Fibroblast of peridontal ligament (primary cell): ENCODE measurements at regions not wholly inside any gene's neighbourhood (a gene's known extent, or its start where the extent isn't known, plus 50 kb on each side); places are given as distances from the start of the nearest gene placed in this dataset.

Experiments used
- DNase-seq: peaks from one replicate; pipeline ENCODE4 v3.0.0-alpha.2; 2010; ENCODE audit errors: extremely low read depth

- peak; percentile 50 for DNase-seq
Measured at GRCh38 chr2:120455390-120455789, 109.5 kb downstream of the INHBB start.

DNA sequence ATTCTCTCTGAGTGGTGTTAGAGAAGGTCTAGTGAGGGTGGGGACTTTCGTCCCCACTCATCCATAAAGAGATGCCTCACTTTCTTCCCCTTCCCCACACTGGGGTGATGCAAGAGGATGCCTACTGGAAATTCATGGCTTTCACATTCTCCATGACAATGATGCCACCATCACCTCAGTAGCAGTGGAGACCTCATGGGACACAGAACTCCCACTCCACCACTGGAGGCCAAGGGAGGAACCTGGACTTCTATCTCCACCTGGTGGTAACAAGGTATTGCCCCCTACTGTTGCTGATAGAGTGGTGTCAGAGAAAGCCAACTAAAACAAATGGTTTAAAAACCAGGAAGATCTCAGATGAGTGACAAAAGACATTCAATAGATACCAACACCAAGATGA lies 110.9 kb downstream of the INHBB start:
- DNase-seq: no peak

GRCh38 chr2:120460511-120460910 lies 114.6 kb downstream of the INHBB start:
- DNase-seq: no peak

GRCh38 chr2:120461092-120461491 lies 115.2 kb downstream of the INHBB start:
- no peak for DNase-seq

GRCh38 chr2:120461546-120462537 lies 115.9 kb downstream of the INHBB start:
- no peak for DNase-seq

DNA sequence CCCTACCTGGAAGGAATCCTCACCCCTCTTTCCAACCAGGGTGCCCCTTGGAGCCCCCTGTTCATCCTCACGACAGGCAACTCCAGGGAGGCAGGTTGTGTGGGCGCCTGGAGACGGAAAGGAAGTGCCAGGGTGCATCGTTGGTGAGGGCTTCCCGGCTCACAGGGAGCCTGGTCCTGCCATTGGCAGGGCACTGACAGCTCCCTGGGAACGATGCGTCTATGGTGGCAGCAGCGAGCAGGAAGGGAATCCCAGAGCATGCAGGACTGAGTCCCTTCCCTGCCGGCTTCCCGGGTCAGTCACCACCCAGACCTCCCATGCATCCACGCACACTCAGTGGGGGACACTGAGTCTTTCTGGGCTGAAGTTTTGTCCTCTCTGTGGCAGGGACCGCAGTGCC lies 117.6 kb downstream of the INHBB start:
- DNase-seq: no peak

GRCh38 chr2:120463996-120464395 lies 118.1 kb downstream of the INHBB start:
- DNase-seq: peak; percentile 16

DNA sequence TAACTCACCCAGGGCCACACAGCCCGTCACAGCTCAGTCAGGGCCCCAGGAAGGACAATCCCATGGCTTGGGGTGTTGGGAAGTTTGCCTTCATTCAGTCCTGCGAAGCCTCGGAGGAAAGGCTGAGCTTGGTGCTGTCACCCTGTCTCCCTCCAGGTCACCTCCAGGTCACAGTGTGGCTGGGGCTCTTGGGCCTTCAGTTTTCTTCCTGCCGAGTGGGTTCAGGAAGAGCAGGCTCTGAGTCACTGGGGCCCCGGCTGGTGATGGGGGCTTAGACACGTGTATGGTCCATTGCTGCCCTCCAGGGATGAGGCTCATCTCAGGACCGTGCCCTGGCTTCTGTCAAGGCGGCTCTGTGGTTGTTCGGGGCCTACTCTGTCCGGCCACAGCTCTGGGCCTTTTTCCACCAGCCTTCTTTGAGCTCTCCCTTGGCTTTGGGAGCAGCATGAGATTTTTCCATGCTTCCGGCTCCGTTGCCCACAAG lies 118.6 kb downstream of the INHBB start:
- no peak for DNase-seq

GRCh38 chr2:120465012-120465700 lies 119.2 kb downstream of the INHBB start:
- DNase-seq: no peak

DNA sequence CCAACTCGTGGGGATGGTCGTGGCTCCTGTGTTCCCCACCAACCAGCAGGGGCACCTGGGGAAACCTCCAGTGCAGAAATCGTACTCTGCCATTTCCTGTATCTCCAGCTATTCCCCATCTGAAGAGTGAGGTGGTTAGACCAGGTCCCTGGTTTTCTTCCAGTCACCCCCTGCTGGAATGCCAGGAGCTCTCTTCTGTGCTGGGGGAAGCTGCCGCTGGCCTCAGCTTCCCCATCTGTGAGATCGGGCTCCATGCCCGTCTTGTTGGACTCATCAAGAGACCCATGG lies 119.7 kb downstream of the INHBB start:
- DNase-seq: no peak

DNA sequence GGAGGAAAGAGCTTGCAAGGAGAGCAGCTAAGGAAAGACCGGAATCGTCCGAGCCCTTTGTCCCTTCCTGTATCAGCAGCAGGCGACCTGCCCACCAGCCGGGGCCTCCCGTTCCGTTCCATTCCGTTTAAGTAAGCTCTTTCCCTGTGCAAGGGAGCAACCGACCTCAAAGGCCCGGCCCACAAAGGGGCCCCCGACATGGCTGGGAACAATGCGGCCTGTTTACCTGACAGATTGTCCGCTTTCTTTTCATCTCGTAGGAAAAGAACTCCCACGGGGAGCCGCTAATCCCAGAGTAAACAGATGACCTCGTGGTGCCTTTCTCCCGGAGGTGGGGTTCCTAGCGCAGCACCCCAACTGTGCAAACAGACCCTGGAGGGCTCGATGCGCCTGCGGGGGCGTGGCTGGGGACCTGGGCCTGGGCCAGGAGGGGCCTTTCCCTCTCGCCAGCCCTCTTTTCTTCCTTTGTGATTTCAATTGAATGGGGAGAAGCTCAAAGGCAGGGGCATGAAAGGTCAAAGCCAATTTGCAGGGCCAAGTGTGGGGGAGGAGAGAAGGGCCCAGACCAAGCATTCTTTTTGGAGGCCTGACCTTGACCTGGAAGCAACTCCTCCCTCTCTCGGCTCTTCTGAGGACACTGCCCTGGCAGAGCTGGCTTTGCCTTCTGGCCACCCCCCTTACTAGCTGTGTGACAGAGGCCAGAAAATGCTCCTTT lies 120.2 kb downstream of the INHBB start:
- no peak for DNase-seq

DNA sequence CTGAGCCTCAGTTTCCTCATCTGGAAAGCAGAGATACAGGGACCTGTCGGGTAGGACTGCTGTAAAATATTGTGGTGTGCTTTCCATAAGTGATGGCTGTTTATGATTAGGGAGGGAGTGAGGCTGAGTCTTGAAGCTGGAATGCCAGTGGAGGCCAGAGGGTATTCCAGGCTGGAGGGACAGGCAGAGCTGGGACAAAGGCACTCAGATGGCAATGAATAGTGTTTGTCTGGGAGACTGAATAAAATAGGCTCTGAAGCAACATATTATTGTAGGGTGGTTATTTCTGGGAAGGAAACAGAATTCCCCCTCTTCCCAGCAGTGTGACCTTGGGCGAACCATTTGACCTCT lies 120.7 kb downstream of the INHBB start:
- DNase-seq: peak; percentile 30

DNA sequence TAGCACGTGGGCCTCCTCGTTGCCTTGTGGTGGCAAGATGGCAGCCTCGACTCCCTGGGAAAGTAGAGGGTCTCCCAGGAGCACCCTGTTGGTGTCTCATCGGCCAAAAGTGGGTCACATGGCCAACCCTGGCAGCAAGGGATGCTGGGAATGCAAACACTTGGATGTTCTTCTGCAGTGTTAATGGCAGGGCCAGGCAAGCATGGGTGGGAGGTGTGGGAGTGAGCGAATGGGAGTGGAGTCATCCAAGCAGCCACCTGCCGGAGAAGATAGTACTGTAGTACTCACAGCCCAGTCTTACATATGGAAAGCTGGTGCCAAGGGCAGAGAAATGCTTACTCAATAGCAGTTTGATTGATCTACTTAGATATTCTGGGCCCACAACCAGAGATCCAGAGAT lies 122.2 kb downstream of the INHBB start:
- DNase-seq: no peak

GRCh38 chr2:120469426-120469825 lies 123.5 kb downstream of the INHBB start:
- peak; percentile 64 for DNase-seq

DNA sequence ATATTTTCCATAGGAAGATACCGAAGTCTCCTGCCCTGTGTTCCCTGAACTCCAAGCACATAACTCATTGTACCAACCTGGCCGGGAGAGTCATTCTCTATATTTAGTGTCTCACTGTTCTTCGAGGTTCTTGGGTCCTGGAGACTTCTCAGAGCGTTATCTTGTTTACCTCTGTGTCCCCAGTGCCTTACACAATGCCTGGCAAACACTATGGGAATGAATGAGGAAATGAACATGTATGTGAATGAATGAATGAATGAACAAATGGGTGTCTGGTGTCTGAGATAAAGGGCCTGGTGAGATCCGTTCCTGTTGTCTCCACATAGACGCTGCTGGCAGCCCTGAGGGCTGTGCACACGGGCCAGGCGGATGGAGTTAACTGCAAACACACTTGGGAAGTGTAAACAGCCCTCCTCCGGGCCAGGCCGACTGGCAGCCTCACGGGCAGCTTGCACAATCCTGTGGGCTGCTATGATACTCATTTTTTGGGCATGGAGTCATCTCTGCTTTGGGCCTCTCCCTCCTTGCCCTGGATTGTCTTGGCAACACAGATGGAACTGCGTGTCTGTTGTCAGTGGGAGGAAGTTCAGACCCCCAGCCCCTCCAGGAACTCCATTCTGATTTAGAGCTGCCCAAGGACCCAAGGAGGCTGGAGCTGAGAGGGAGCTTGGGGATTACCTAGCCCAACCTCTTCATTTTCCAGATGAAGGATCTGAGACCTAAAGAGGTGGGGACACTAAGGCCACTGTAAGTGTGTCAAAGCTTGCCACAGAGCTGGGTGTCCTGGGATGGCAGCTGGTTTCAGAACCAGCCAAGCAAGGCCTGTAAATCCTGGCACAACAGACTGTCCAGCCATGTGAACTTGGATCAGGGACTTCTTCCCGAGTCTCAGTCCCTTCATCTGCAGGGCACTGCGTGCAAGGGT lies 124.4 kb downstream of the INHBB start:
- DNase-seq: peak; percentile 98

DNA sequence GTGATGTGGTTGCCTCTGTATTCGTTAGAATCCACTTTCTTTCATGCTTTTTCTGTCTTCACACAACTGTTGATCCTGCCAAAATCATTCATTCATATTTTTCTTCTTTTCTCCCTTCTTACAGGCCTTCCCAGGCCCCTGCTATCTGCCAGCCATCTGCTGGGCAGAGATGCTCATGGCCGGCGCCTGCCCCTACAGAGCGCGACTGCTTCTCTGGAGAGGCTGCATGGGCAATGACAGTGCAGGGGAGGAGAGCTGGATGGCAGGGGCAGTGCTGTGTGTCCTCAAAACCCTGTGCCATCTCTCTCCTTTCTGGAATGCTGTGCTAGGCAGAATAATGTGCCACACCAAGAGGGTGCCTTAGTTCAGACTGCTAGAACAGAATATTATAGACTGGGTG lies 125.2 kb downstream of the INHBB start:
- no peak for DNase-seq

DNA sequence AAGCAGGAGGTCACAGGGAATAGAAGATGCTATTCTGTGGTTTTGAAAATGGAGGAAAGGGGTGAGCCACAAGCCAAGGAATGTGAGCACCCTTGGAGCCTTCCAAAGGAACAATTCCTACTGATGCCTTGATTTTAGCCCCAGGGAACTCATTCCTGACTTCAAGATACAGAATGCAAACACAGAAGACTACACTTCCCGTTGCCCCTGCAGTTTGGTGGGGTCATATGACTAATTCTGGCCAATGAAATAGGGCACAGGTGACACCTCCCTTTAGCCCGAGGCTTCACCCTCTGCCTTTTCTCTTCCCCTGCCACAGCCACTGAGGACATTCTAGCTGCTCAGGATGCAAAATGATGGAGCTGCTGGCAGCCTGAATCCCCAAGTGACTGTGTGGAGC lies 126.1 kb downstream of the INHBB start:
- no peak for DNase-seq

DNA sequence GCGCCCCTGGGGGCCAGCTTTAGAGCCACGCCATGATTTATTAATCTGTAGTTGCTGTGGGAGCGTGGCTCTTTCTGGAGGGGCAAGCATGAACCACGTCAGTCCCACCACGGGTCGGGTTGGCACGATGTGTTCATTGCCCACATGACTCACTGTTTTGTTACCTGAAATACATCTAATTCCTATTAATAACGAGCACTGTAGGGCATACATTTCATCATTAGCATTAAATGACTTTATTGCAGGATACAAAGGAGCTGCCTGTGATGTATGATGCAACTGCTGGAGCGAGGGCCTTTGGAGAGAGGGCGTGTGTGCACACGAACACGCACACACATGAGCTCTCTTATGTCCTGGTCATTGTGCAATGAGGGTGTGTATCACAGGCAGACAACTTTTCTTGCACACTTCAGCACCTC lies 127.0 kb downstream of the INHBB start:
- no peak for DNase-seq

GRCh38 chr2:120473522-120474271 lies 127.8 kb downstream of the INHBB start:
- no peak for DNase-seq

DNA sequence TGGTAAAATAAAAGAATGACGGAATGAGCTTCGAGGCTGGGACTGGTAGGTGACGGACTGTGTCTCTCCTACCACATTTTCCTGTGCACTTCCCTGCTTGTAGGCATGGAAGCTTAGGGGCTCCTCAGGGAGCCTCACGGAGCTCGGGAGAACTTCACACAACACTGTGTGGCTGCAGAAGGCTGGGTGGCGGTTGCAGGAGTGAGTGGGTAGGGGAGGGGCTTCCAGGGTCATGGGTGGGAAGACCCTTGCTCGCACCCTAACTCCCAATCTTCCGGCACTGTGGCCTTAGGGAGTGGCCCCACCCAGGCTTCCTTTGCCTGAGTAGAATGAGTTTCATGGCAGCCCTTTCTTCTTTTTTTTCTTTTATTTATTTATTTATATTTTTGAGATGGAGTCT lies 128.6 kb downstream of the INHBB start:
- no peak for DNase-seq

DNA sequence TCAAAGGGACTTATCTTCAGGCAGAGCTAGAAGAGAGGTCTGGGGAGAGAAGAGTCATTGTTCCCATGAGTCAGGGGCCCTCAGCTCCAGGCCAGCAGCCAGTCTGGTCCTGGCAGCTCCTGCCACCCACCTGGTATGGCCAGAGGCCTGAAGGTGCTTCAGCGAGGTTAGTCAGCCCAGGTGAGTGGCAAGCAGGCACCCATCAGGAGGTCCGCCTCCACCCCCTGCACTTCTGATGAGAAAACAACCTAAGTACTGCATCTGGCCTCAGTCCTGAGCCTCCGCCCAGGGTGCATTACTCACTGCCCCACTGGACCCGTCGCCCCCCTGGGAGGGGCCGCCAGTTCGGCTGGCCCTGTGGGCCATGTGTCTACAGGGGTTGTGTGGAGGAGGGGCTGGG lies 130.2 kb downstream of the INHBB start:
- no peak for DNase-seq
